NB4 (cell line): ENCODE measurements at regions not wholly inside any gene's neighbourhood (a gene's known extent, or its start where the extent isn't known, plus 50 kb on each side); places are given as distances from the start of the nearest gene placed in this dataset.

Experiments used
- DNase-seq: peaks from one replicate; pipeline ENCODE4 v3.0.0; 2010; ENCODE audit warnings: low read depth
- H3K4me3 ChIP-seq: one replicate; pipeline ENCODE4 v1.5.1; 2011; ENCODE audit warnings: mild to moderate bottlenecking, low read depth, low read length, moderate library complexity
- MYC ChIP-seq: IDR thresholded peaks from 2 replicates; pipeline ENCODE4 v1.6.1; 2011; ENCODE audit warnings: low read depth, low read length
- POLR2A ChIP-seq: IDR thresholded peaks from 2 replicates; pipeline ENCODE4 v1.6.1; 2011; ENCODE audit warnings: mild to moderate bottlenecking; ENCODE audit not compliant: insufficient read length; ENCODE audit errors: extremely low read depth
- TF ChIP-seq, protein P1 (sequence below): IDR thresholded peaks from 2 replicates; pipeline ENCODE4 v1.6.1; 2011; ENCODE audit warnings: low read depth, low read length
- TF ChIP-seq, protein P2 (sequence below): IDR thresholded peaks from one replicate; pipeline ENCODE4 v1.5.1; 2012; ENCODE audit warnings: low read depth, low read length

DNA sequence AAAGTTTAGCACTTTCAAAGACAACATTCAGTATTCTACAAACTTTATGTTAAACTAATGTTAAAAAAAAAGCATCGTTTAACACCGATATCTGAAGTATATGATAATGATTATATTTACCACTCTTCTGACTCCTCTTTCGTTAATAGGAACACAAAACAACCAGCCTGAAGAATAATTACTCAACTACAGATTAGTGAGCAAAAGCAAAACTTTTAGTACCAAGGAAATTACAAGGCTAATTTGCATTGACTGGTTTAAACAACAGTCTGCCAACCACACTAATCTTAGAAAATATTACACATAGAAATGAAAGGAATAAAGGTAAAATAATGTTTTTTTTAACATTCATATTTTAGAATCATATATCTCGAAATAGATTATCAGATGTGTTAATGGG lies 500.7 kb downstream of the LMO4 start:
- no peak for TF ChIP-seq POLR2A
- no peak for TF ChIP-seq MYC
- TF ChIP-seq, protein P1, sequence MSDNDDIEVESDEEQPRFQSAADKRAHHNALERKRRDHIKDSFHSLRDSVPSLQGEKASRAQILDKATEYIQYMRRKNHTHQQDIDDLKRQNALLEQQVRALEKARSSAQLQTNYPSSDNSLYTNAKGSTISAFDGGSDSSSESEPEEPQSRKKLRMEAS: no peak
- TF ChIP-seq, protein P2, sequence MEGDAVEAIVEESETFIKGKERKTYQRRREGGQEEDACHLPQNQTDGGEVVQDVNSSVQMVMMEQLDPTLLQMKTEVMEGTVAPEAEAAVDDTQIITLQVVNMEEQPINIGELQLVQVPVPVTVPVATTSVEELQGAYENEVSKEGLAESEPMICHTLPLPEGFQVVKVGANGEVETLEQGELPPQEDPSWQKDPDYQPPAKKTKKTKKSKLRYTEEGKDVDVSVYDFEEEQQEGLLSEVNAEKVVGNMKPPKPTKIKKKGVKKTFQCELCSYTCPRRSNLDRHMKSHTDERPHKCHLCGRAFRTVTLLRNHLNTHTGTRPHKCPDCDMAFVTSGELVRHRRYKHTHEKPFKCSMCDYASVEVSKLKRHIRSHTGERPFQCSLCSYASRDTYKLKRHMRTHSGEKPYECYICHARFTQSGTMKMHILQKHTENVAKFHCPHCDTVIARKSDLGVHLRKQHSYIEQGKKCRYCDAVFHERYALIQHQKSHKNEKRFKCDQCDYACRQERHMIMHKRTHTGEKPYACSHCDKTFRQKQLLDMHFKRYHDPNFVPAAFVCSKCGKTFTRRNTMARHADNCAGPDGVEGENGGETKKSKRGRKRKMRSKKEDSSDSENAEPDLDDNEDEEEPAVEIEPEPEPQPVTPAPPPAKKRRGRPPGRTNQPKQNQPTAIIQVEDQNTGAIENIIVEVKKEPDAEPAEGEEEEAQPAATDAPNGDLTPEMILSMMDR: no peak
- H3K4me3 ChIP-seq: no peak overlapping the region
- no peak for DNase-seq

DNA sequence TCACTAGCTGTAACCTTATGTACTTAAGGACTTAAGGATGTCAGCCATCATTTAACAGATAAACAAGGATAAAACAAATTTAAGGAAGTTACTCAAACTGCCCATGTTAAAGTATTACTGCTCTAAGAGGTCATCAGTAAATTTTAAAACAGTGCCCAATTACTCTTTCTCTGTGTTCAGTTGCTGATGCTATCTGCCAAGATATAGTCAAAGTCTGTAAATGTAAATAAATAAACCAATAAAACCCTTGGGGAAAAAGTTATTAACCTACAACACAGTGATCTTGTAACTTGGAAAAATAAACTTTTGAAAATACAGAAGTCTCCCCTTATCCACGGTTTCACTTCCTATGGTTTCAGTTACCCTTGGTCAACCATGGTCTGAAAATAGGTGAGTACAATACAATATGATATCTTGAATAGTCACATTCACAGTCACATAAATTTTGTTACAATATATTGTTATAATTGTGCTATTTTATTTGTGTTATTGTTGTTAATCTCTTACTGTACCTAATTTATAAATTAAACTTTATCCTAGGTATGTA lies 501.8 kb downstream of the LMO4 start:
- DNase-seq: no peak
- TF ChIP-seq POLR2A (no peak), MYC (no peak)
- TF ChIP-seq, protein P1: no peak
- TF ChIP-seq, protein P2: no peak
- no peak overlapping the region for H3K4me3 ChIP-seq

DNA sequence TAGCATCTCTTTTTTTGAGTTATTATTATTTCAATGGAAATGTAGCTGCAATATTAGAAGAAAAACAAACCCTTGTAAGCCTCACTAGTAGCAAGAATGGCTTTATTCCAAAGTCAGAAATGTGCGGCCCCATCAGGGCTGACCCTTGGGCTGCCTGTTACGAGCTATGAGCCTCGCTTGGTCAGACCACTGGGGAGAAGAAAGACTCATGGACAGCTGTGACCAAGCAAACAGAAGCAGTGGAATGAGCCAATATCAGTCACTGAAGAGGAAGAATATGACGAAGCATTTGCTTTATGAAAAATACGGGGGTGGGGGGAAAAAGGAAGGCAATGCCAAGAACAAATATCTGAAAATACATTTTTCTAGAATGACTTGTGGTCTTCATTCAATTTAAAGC lies 504.5 kb downstream of the LMO4 start:
- DNase-seq: no peak
- H3K4me3 ChIP-seq: no peak overlapping the region
- TF ChIP-seq POLR2A: no peak
- TF ChIP-seq, protein P1: no peak
- no peak for TF ChIP-seq MYC
- TF ChIP-seq, protein P2: no peak

DNA sequence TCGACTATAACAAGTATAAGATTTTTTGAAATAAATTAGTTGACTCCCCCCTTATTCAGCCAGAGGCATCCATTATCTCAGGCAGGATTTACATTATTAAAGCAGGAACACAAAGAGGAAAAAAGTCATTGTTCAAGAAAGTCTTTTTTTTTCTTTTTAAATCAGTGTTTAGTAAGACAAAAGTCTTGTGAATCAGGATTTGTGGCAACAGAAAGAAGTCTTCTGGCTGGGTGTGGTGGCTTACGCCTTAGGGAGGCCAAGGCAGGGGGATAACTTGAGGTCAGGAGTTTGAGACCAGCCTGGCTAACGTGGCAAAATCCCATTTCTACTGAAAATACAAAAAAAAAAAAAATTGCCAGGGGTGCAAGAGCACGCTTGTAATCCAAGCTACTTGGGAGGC lies 505.5 kb downstream of the LMO4 start:
- TF ChIP-seq, protein P2: no peak
- no peak for TF ChIP-seq MYC
- TF ChIP-seq POLR2A: no peak
- TF ChIP-seq, protein P1: no peak
- DNase-seq: no peak
- H3K4me3 ChIP-seq: no peak overlapping the region

DNA sequence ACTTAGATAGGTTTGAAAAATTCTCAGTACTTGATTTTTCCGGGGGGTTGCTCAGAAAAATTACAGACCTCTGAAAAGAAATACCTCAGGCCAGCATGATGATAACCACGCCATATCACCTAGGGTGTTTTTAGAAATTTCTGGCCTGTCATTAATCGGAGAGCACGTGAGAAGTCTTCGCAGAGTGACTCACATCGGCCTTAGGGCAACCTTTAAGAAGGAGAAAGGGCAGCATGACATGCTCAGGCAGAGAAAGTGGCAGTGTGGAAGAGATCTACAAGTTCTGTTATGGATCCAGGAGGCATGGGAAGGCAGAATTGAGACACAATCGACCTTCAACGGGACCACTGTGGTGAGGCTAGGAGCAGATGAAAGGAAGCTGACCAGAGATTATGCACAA lies 506.3 kb downstream of the LMO4 start:
- TF ChIP-seq POLR2A (no peak), MYC (no peak)
- TF ChIP-seq, protein P1: no peak
- TF ChIP-seq, protein P2: no peak
- no peak overlapping the region for H3K4me3 ChIP-seq
- DNase-seq: no peak

DNA sequence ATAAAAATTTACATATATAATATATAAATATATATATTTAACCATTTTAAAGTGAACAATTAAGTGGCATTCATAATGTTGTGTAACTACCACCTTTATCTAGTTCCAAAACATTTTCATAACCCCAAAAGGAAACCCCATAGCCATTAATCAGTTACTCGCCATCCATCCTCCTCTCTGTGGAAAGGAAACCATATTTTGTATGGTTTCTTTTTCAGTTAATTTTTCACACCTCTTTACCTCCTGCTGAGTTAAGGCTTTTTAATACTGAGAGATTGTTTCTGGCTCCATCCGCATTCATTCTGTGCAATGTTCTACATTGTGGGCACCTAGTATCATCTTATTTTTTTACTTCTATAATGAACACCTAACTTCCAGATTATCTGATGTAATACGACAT lies 512.1 kb downstream of the LMO4 start:
- TF ChIP-seq, protein P1: no peak
- TF ChIP-seq MYC (no peak), POLR2A (no peak)
- TF ChIP-seq, protein P2: no peak
- H3K4me3 ChIP-seq: no peak overlapping the region
- DNase-seq: no peak
